HG03095 (cell line): ENCODE measurements at regions not wholly inside any gene's neighbourhood (a gene's known extent, or its start where the extent isn't known, plus 50 kb on each side); places are given as distances from the start of the nearest gene placed in this dataset.

Experiments used
- ATAC-seq: cut with Tn5 transposase; IDR thresholded peaks from one replicate; pipeline ENCODE4 v1.9.1; 2021; ENCODE audit warnings: moderate library complexity; ENCODE audit not compliant: unreplicated experiment

GRCh38 chr15:97210277-97210676 lies 750.2 kb upstream of the ARRDC4 start:
- no peak for ATAC-seq

- ATAC-seq, result no peak
These were observed 744.9 kb upstream of the ARRDC4 start for GRCh38 chr15:97215629-97216028.

GRCh38 chr15:97224191-97224641 lies 736.3 kb upstream of the ARRDC4 start:
- no peak for ATAC-seq

GRCh38 chr15:97234851-97235610 lies 725.5 kb upstream of the ARRDC4 start:
- ATAC-seq, result no peak

GRCh38 chr15:97235611-97235985 lies 724.9 kb upstream of the ARRDC4 start:
- ATAC-seq, result no peak

GRCh38 chr15:97236140-97236539 lies 724.4 kb upstream of the ARRDC4 start:
- ATAC-seq, result no peak

- ATAC-seq, result no peak
These were observed 723.3 kb upstream of the ARRDC4 start for GRCh38 chr15:97237160-97237559.

- ATAC-seq, result no peak
These were observed 712.1 kb upstream of the ARRDC4 start for GRCh38 chr15:97248376-97248775.

- ATAC-seq, result no peak
These were observed 700.6 kb upstream of the ARRDC4 start for GRCh38 chr15:97259943-97260342.

- ATAC-seq, result no peak
These were observed 659.3 kb upstream of the ARRDC4 start for GRCh38 chr15:97301166-97301565.

GRCh38 chr15:97316362-97316761 lies 644.1 kb upstream of the ARRDC4 start:
- ATAC-seq, result no peak

- ATAC-seq, result no peak
These were observed 643.3 kb upstream of the ARRDC4 start for GRCh38 chr15:97317163-97317562.

GRCh38 chr15:97319291-97319690 lies 641.2 kb upstream of the ARRDC4 start:
- no peak for ATAC-seq

- ATAC-seq, result no peak
These were observed 614.3 kb upstream of the ARRDC4 start for GRCh38 chr15:97346221-97346620.

GRCh38 chr15:97350813-97351212 lies 609.7 kb upstream of the ARRDC4 start:
- no peak for ATAC-seq

- ATAC-seq, result no peak
These were observed 577.0 kb upstream of the ARRDC4 start for GRCh38 chr15:97383516-97383915.

- no peak for ATAC-seq
These were observed 573.6 kb upstream of the ARRDC4 start for GRCh38 chr15:97386940-97387339.

- no peak for ATAC-seq
These were observed 559.3 kb upstream of the ARRDC4 start for GRCh38 chr15:97401195-97401594.

- ATAC-seq, result no peak
These were observed 558.5 kb upstream of the ARRDC4 start for GRCh38 chr15:97401970-97402369.

- no peak for ATAC-seq
These were observed 553.7 kb upstream of the ARRDC4 start for GRCh38 chr15:97406841-97407240.

GRCh38 chr15:97410897-97411575 lies 549.5 kb upstream of the ARRDC4 start:
- ATAC-seq, result no peak

- no peak for ATAC-seq
These were observed 540.4 kb upstream of the ARRDC4 start for GRCh38 chr15:97420130-97420529.
